Stimulated activated naive CD8-positive, alpha-beta T cell treated with anti-CD3 and anti-CD28 coated beads, Interleukin-15, Interleukin-2, amounts not matched to agents 100 U/mL and 50 U/mL, for 24 hours (primary cell): ENCODE measurements at regions not wholly inside any gene's neighbourhood (a gene's known extent, or its start where the extent isn't known, plus 50 kb on each side); places are given as distances from the start of the nearest gene placed in this dataset.
"Not testable (repeated sequence)": the region's sequence is repeated elsewhere in the genome, so short reads cannot be mapped to it uniquely, and the experiment has no call there.

Source experiments
- ATAC-seq: fragments of 150-1000 bp; cut with Tn5 transposase; one replicate; pipeline ENCODE4 v1.10.0; 2021
- DNase-seq: peaks from one replicate; pipeline ENCODE4 v3.0.0; 2021

GRCh38 chr4:114249976-114250375 lies 270.5 kb upstream of the ARSJ start:
- DNase-seq (no peak), ATAC-seq (no peak)

GRCh38 chr4:114250439-114250891 lies 271.0 kb upstream of the ARSJ start:
- ATAC-seq = no peak
- DNase-seq = no peak

- no peak for DNase-seq
- ATAC-seq = no peak
These were observed 271.6 kb upstream of the ARSJ start for GRCh38 chr4:114251020-114251419.

GRCh38 chr4:114252499-114252898 lies 273.1 kb upstream of the ARSJ start:
- ATAC-seq (no peak), DNase-seq (no peak)

- DNase-seq (no peak), ATAC-seq (no peak)
These were observed 278.1 kb upstream of the ARSJ start for GRCh38 chr4:114257501-114257900.

GRCh38 chr4:114262421-114262820 lies 283.0 kb upstream of the ARSJ start:
- not testable (repeated sequence) for DNase-seq, ATAC-seq

GRCh38 chr4:114263233-114263632 lies 283.8 kb upstream of the ARSJ start:
- DNase-seq (no peak), ATAC-seq (no peak)

- ATAC-seq (no peak), DNase-seq (no peak)
These were observed 285.0 kb upstream of the ARSJ start for GRCh38 chr4:114264452-114264851.

GRCh38 chr4:114264877-114265291 lies 285.4 kb upstream of the ARSJ start:
- ATAC-seq (no peak), DNase-seq (no peak)

GRCh38 chr4:114265342-114265741 lies 285.9 kb upstream of the ARSJ start:
- no peak for DNase-seq
- ATAC-seq = no peak

- no peak for DNase-seq
These were observed 288.5 kb upstream of the ARSJ start for GRCh38 chr4:114267976-114268375.

GRCh38 chr4:114271031-114271430 lies 291.6 kb upstream of the ARSJ start:
- DNase-seq (no peak), ATAC-seq (no peak)

More at GRCh38 chr4:114267976-114268375, 288.5 kb upstream of the ARSJ start:
- no peak for ATAC-seq

GRCh38 chr4:114272226-114272625 lies 292.8 kb upstream of the ARSJ start:
- DNase-seq = no peak

GRCh38 chr4:114273238-114273637 lies 293.8 kb upstream of the ARSJ start:
- no peak for DNase-seq
- ATAC-seq = no peak

More at GRCh38 chr4:114272226-114272625, 292.8 kb upstream of the ARSJ start:
- no peak for ATAC-seq

- no peak for DNase-seq
- ATAC-seq = no peak
These were observed 298.2 kb upstream of the ARSJ start for GRCh38 chr4:114277690-114278089.

GRCh38 chr4:114279066-114279465 lies 299.6 kb upstream of the ARSJ start:
- DNase-seq (no peak), ATAC-seq (no peak)

GRCh38 chr4:114279711-114280110 lies 300.3 kb upstream of the ARSJ start:
- ATAC-seq (no peak), DNase-seq (no peak)

- ATAC-seq (no peak), DNase-seq (no peak)
These were observed 301.2 kb upstream of the ARSJ start for GRCh38 chr4:114280645-114281044.

GRCh38 chr4:114281164-114281960 lies 301.9 kb upstream of the ARSJ start:
- no peak for DNase-seq
- no peak for ATAC-seq

GRCh38 chr4:114282937-114283336 lies 303.5 kb upstream of the ARSJ start:
- DNase-seq (no peak), ATAC-seq (no peak)

- no peak for DNase-seq
- ATAC-seq = no peak
These were observed 305.2 kb upstream of the ARSJ start for GRCh38 chr4:114284629-114285028.

- no peak for ATAC-seq
These were observed 306.9 kb upstream of the ARSJ start for GRCh38 chr4:114286262-114286810.

GRCh38 chr4:114287079-114287696 lies 307.7 kb upstream of the ARSJ start:
- ATAC-seq (no peak), DNase-seq (no peak)

More at GRCh38 chr4:114286262-114286810, 306.9 kb upstream of the ARSJ start:
- no peak for DNase-seq
